Activated CD4-positive, alpha-beta T cell treated with anti-CD3 and anti-CD28 coated beads, Interleukin-2, amount 10 ng/mL, durations not matched to agents 24 days and 14 days (primary cell): ENCODE measurements at regions not wholly inside any gene's neighbourhood (a gene's known extent, or its start where the extent isn't known, plus 50 kb on each side); places are given as distances from the start of the nearest gene placed in this dataset.

ENCODE experiments used
- DNase-seq: peaks from one replicate; pipeline ENCODE4 v3.0.0; 2022
- H3K27ac Mint-ChIP-seq: one replicate; pipeline ENCODE4 v1.8.0; 2022; ENCODE audit warnings: mild to moderate bottlenecking, mixed read lengths
- H3K27me3 Mint-ChIP-seq: one replicate; pipeline ENCODE4 v1.8.0; 2022; ENCODE audit warnings: mixed read lengths
- H3K36me3 Mint-ChIP-seq: one replicate; pipeline ENCODE4 v1.8.0; 2022; ENCODE audit warnings: low read depth, mild to moderate bottlenecking, mixed read lengths
- H3K4me1 Mint-ChIP-seq: one replicate; pipeline ENCODE4 v1.8.0; 2021; ENCODE audit warnings: mixed read lengths
- H3K4me3 Mint-ChIP-seq: one replicate; pipeline ENCODE4 v1.8.0; 2022; ENCODE audit warnings: mild to moderate bottlenecking, moderate library complexity, mixed read lengths
- H3K9me3 Mint-ChIP-seq: one replicate; pipeline ENCODE4 v1.8.0; 2021; ENCODE audit warnings: mixed read lengths
- intact Hi-C: fragments of 100-400 bp; cut with micrococcal nuclease; formaldehyde crosslinking; loops from one replicate; pipeline ENCODE4 v1.15.1; 2023

DNA sequence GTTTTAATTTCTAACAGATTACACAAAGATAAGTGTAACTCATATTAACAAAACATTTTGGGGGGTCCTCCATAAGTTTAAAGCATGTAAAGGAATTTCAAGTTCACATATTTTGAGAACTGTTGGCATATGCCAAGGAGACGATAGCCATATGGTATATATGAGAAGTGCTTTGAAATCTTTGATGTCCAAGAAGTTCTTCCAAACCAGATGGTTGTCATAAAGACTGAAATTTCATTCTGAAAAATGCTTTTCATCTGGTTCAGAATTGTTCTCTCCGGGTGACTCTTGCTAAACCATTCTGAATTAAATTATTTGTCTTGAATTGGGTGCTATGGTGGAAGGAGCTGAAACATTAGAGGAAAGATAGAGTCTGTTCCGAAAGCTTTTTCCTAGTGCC, 513.0 kb upstream of the AKR1E2 start:
- Mint-ChIP-seq H3K4me3 (no peak overlapping the region), H3K27ac (no peak overlapping the region), H3K36me3 (no peaks in the 10 kb centered on the region), H3K9me3 (peaks cover 8% of the 10 kb centered on the region), H3K4me1 (no peaks in the 10 kb centered on the region), H3K27me3 (peaks cover 22% of the 10 kb centered on the region)
- no peak for DNase-seq
- intact Hi-C loops, result no loop called here

DNA sequence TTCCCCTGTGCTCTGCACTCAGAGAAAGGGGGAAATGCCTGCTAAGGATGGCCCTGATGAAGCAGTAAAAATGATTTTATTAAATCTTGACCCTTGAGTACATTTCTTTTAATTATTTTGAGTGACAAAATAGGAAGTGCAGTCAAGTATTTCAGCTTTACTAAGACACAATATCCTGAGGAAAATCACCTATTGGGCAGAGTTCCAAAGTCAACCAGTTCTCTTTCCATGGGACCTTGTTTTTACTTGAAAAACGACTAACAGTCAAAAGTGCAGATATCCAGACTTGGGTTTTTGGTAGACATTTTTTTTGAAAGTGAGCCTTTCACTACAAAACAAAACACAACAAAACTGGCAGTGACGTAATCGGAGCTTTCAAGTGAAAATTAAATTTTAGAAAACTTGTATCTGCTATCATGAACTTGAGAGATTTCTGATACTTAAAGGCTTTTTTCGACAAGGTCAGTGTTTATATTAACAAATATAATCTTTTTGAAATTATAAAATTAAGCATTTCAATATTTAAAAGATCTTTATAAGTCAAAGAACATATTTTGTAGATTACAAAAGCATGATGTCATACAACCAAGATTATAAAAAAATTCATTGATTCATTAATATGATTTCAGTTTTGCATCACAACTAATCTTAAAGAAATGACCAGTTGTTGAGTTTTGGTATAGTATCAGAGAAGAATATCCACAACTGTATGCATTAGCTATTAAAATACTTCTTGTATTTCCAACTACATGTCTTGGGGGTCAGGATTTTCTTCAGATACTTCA, 513.8 kb upstream of the AKR1E2 start:
- Mint-ChIP-seq H3K36me3 (no peaks in the 10 kb centered on the region), H3K9me3 (peaks cover 8% of the 10 kb centered on the region), H3K27me3 (peaks cover 22% of the 10 kb centered on the region), H3K27ac (no peak overlapping the region), H3K4me3 (no peak overlapping the region), H3K4me1 (no peaks in the 10 kb centered on the region)
- DNase-seq, result no peak
- intact Hi-C loops, result no loop called here

GRCh38 chr10:4310172-4310571, 515.8 kb upstream of the AKR1E2 start:
- Mint-ChIP-seq H3K36me3 (no peaks in the 10 kb centered on the region), H3K9me3 (peaks cover 8% of the 10 kb centered on the region), H3K4me1 (no peaks in the 10 kb centered on the region), H3K27ac (no peak overlapping the region), H3K4me3 (no peak overlapping the region), H3K27me3 (peaks cover 19% of the 10 kb centered on the region)
- intact Hi-C loops, result no loop called here
- no peak for DNase-seq

DNA sequence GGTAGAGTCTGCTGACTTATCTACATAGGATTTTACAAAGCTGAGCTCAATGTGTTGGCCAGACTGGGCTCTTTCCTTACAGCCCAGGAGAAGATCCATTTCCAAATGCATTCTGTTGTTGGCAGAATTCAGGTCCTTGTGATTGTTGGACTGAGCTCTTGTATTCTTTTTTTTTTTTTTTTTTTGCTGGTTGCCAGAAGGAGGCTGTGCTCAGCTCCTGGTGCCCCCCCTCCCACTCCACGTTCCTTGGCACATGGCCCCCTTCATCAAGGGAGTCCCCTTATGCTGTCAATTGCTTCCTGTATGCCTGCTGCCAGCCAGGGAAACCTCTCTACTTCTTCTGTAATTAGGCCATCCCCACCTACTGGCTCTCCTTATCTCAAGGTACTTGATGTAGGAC, 518.1 kb upstream of the AKR1E2 start:
- Mint-ChIP-seq H3K27ac (no peak overlapping the region), H3K4me3 (no peak overlapping the region), H3K4me1 (no peaks in the 10 kb centered on the region), H3K36me3 (no peaks in the 10 kb centered on the region), H3K9me3 (peaks cover 4% of the 10 kb centered on the region), H3K27me3 (peaks cover 24% of the 10 kb centered on the region)
- intact Hi-C loops, result no loop called here
- no peak for DNase-seq

DNA sequence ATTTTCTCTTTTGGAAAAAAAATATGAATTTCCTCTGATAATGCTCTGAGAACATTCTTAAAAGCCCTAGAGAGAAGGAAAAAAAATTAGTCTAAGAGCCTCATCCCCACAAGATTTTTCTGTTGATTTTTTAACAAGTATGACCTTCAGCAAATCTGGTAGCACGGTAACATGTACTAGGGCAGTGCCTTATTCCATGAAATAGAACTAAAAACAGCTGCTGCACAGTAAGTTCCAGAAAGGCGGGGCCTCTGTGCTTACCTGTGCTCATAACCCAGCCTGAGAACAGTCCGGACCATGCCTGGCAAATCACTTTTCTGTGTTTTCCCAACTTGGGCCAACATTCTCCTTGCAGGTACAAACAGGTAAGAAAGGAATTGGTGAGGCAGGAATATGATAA, 519.1 kb upstream of the AKR1E2 start:
- intact Hi-C loops, result no loop called here
- Mint-ChIP-seq H3K27ac (no peak overlapping the region), H3K4me1 (no peaks in the 10 kb centered on the region), H3K27me3 (peaks cover 25% of the 10 kb centered on the region), H3K36me3 (no peaks in the 10 kb centered on the region), H3K9me3 (peaks cover 4% of the 10 kb centered on the region), H3K4me3 (no peak overlapping the region)
- DNase-seq, result no peak

- no peak for DNase-seq
- no peaks in the 10 kb centered on the region for H3K4me1 Mint-ChIP-seq
- intact Hi-C loops, result no loop called here
- no peaks in the 10 kb centered on the region for H3K36me3 Mint-ChIP-seq
- peaks cover 3% of the 10 kb centered on the region for H3K9me3 Mint-ChIP-seq
- no peak overlapping the region for H3K4me3 Mint-ChIP-seq
- H3K27ac Mint-ChIP-seq, result no peak overlapping the region
- H3K27me3 Mint-ChIP-seq, result peaks cover 19% of the 10 kb centered on the region
Measured at GRCh38 chr10:4303045-4303444, 518.0 kb upstream of the KLF6 start.

GRCh38 chr10:4301291-4302045, 516.5 kb upstream of the KLF6 start:
- no peaks in the 10 kb centered on the region for H3K4me1 Mint-ChIP-seq
- no peak for DNase-seq
- H3K9me3 Mint-ChIP-seq, result peaks cover 3% of the 10 kb centered on the region
- H3K27ac Mint-ChIP-seq, result no peak overlapping the region
- intact Hi-C loops, result no loop called here
- H3K4me3 Mint-ChIP-seq, result no peak overlapping the region
- no peaks in the 10 kb centered on the region for H3K36me3 Mint-ChIP-seq
- peaks cover 19% of the 10 kb centered on the region for H3K27me3 Mint-ChIP-seq

GRCh38 chr10:4296161-4296560, 511.2 kb upstream of the KLF6 start:
- Mint-ChIP-seq H3K9me3 (peaks cover 3% of the 10 kb centered on the region), H3K27ac (no peak overlapping the region), H3K27me3 (peaks cover 7% of the 10 kb centered on the region)

DNA sequence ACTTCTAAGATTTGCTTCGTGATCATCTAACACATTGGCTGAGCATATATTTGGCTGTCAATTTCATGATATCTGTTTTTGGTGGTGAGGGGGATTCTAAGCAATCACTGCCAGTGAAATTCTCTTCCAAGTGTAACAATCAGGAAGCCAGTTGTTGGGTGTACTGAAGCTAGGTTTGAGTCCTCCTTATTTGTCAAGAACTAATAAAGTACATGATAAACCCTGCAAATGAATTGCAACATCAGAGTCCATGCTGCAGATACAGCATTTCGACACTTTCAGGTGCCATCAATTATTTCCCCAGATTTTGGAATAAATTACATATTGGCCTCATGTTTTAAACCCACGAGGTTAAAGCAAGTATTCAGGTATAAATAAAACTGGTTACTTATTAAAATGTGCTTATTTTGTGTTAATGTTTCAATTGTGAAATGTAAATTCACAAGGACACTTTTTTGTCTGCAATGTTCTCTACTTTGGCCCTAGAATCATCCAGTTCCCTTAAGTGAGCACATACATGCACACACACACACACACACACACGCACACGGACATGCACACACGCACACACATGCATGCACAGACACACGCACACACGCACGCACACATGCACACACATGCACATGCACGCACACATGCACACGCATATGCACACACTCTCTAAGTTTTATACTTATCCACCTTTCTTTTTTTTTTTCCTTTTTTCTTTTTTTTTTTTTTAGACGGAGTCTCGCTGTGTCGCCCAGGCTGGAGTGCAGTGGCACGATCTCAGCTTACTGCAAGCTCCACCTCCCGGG, 510.2 kb upstream of the KLF6 start:
- Mint-ChIP-seq H3K4me1 (no peaks in the 10 kb centered on the region), H3K4me3 (no peak overlapping the region), H3K27ac (no peak overlapping the region), H3K9me3 (peaks cover 3% of the 10 kb centered on the region), H3K27me3 (peaks cover 8% of the 10 kb centered on the region), H3K36me3 (no peaks in the 10 kb centered on the region)
- intact Hi-C loops, result no loop called here
- no peak for DNase-seq

More at GRCh38 chr10:4296161-4296560, 511.2 kb upstream of the KLF6 start:
- no peak for DNase-seq
- intact Hi-C loops, result no loop called here
- Mint-ChIP-seq H3K4me3 (no peak overlapping the region), H3K4me1 (no peaks in the 10 kb centered on the region), H3K36me3 (no peaks in the 10 kb centered on the region)

GRCh38 chr10:4294271-4294670, 509.3 kb upstream of the KLF6 start:
- H3K27me3 Mint-ChIP-seq, result peaks cover 12% of the 10 kb centered on the region
- intact Hi-C loops, result no loop called here
- peaks cover 3% of the 10 kb centered on the region for H3K9me3 Mint-ChIP-seq
- H3K27ac Mint-ChIP-seq, result no peak overlapping the region
- H3K4me3 Mint-ChIP-seq, result no peak overlapping the region
- H3K4me1 Mint-ChIP-seq, result no peaks in the 10 kb centered on the region
- no peak for DNase-seq
- H3K36me3 Mint-ChIP-seq, result no peaks in the 10 kb centered on the region

- no peaks in the 10 kb centered on the region for H3K9me3 Mint-ChIP-seq
Measured at GRCh38 chr10:4291990-4292389, 507.0 kb upstream of the KLF6 start.

GRCh38 chr10:4285121-4285520, 500.1 kb upstream of the KLF6 start:
- H3K36me3 Mint-ChIP-seq, result no peaks in the 10 kb centered on the region
- no peaks in the 10 kb centered on the region for H3K9me3 Mint-ChIP-seq
- intact Hi-C loops, result no loop called here
- no peak overlapping the region for H3K27ac Mint-ChIP-seq
- no peak for DNase-seq
- peaks cover 4% of the 10 kb centered on the region for H3K27me3 Mint-ChIP-seq
- no peak overlapping the region for H3K4me3 Mint-ChIP-seq
- peaks cover 5% of the 10 kb centered on the region for H3K4me1 Mint-ChIP-seq

More at GRCh38 chr10:4291990-4292389, 507.0 kb upstream of the KLF6 start:
- Mint-ChIP-seq H3K27ac (no peak overlapping the region), H3K36me3 (no peaks in the 10 kb centered on the region), H3K4me1 (no peaks in the 10 kb centered on the region), H3K4me3 (no peak overlapping the region), H3K27me3 (peaks cover 12% of the 10 kb centered on the region)
- intact Hi-C loops, result no loop called here
- DNase-seq, result peak; percentile 4

DNA sequence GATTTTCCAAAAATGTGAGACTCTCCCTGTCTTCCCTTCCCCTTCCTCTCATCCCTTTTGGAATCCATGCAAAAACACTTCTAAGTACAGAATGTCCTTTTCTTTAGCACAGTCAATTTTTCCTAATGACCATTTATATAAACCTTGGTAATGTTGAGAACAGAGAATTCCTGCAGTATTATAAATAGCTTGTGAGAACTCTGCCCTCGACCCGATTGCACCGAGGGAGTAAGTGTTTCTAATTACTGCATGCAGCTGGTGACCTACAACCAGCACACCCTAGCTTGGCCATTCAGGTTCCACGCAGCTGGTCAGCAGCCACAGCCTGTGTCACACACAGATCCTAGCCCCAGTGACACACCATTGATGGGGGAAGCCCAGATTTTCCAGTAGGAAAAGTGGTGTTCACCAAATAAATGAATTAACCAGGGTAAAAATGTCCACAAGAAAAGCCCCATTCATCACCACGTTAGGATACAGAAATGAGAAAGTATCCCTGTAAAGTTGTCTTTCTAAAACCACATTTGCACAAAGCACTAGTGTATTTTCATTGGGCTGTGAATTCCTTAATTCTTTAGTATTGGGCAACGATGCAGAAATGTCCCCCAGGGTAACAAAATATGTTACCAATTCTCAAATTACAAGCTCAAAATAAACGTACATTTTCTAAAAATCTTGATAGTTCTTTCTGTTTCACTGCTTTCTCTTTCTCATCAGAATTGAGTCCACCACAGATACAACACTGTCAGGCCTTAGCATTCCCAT, 499.0 kb upstream of the KLF6 start:
- H3K27ac Mint-ChIP-seq, result no peak overlapping the region
- no peaks in the 10 kb centered on the region for H3K36me3 Mint-ChIP-seq
- H3K4me1 Mint-ChIP-seq, result peaks cover 5% of the 10 kb centered on the region
- H3K4me3 Mint-ChIP-seq, result no peak overlapping the region
- intact Hi-C loops, result no loop called here
- no peaks in the 10 kb centered on the region for H3K9me3 Mint-ChIP-seq
- H3K27me3 Mint-ChIP-seq, result no peaks in the 10 kb centered on the region
- no peak for DNase-seq
